OCI-LY7 (cell line): ENCODE measurements at regions not wholly inside any gene's neighbourhood (a gene's known extent, or its start where the extent isn't known, plus 50 kb on each side); places are given as distances from the start of the nearest gene placed in this dataset.

Experiments
- CTCF ChIP-seq: fragments of 200-600 bp; sonication (generic); conservative IDR thresholded peaks from 2 replicates; pipeline ENCODE4 v1.5.1; 2014; ENCODE audit warnings: mild to moderate bottlenecking, antibody characterized with exemption, low read length, moderate library complexity, mixed read lengths
- EZH2phosphoT487 ChIP-seq: fragments of 200-600 bp; sonication (generic); IDR thresholded peaks from 2 replicates; pipeline ENCODE4 v1.6.1; 2018; ENCODE audit warnings: low read depth, borderline replicate concordance, mild to moderate bottlenecking, mixed run types, antibody characterized with exemption, low read length, moderate library complexity, mixed read lengths

- TF ChIP-seq CTCF (no peak), EZH2phosphoT487 (no peak)
Measured at GRCh38 chr13:52931131-52931530, 82.7 kb upstream of the PCDH8 start.
